SH-SY5Y (cell line): ENCODE measurements at regions not wholly inside any gene's neighbourhood (a gene's known extent, or its start where the extent isn't known, plus 50 kb on each side); places are given as distances from the start of the nearest gene placed in this dataset.

Source experiments
- GATA2 ChIP-seq: IDR thresholded peaks from 2 replicates; pipeline ENCODE4 v1.6.1; 2011; ENCODE audit warnings: mild to moderate bottlenecking, low read depth, low read length
- GATA3 ChIP-seq: IDR thresholded peaks from 2 replicates; pipeline ENCODE4 v1.6.1; 2011; ENCODE audit warnings: low read depth, mild to moderate bottlenecking, low read length, moderate library complexity

GRCh38 chr11:128260398-128260797 is 327.0 kb downstream of the ETS1 start:
- no peak for TF ChIP-seq GATA2

GRCh38 chr11:128259816-128260215 is 327.5 kb downstream of the ETS1 start:
- TF ChIP-seq GATA2, result no peak
- TF ChIP-seq GATA3, result no peak

GRCh38 chr11:128254941-128255340 is 332.4 kb downstream of the ETS1 start:
- no peak for TF ChIP-seq GATA2
- TF ChIP-seq GATA3, result no peak

GRCh38 chr11:128251140-128251539 is 336.2 kb downstream of the ETS1 start:
- TF ChIP-seq GATA3 (no peak), GATA2 (no peak)

- TF ChIP-seq GATA2, result no peak
- TF ChIP-seq GATA3, result no peak
These were observed 336.9 kb downstream of the ETS1 start for GRCh38 chr11:128250482-128250881.

GRCh38 chr11:128246810-128247594 is 340.4 kb downstream of the ETS1 start:
- no peak for TF ChIP-seq GATA3
- no peak for TF ChIP-seq GATA2

GRCh38 chr11:128246364-128246801 is 341.0 kb downstream of the ETS1 start:
- peak; percentile 77; the same call in 1 of the 2 replicates for TF ChIP-seq GATA2
- TF ChIP-seq GATA3, result no peak

- TF ChIP-seq GATA3 (no peak), GATA2 (no peak)
These were observed 342.5 kb downstream of the ETS1 start for GRCh38 chr11:128244871-128245270.

- TF ChIP-seq GATA3, result no peak
- TF ChIP-seq GATA2, result no peak
These were observed 344.9 kb downstream of the ETS1 start for GRCh38 chr11:128242451-128242850.

GRCh38 chr11:128240546-128240945 is 346.8 kb downstream of the ETS1 start:
- no peak for TF ChIP-seq GATA2
- TF ChIP-seq GATA3, result no peak

GRCh38 chr11:128239306-128239705 is 348.1 kb downstream of the ETS1 start:
- no peak for TF ChIP-seq GATA3
- no peak for TF ChIP-seq GATA2

GRCh38 chr11:128238521-128239265 is 348.7 kb downstream of the ETS1 start:
- TF ChIP-seq GATA3 (no peak), GATA2 (no peak)

- TF ChIP-seq GATA2, result no peak
- no peak for TF ChIP-seq GATA3
These were observed 350.6 kb downstream of the ETS1 start for GRCh38 chr11:128236506-128237498.

- TF ChIP-seq GATA2 (peak; percentile 85), GATA3 (no peak)
These were observed 351.4 kb downstream of the ETS1 start for GRCh38 chr11:128235958-128236357.

- no peak for TF ChIP-seq GATA3
- no peak for TF ChIP-seq GATA2
These were observed 351.9 kb downstream of the ETS1 start for GRCh38 chr11:128235426-128235825.
